ENCODE measurements at regions not wholly inside any gene's neighbourhood (a gene's known extent, or its start where the extent isn't known, plus 50 kb on each side); places are given as distances from the start of the nearest gene placed in this dataset.
"Not testable (repeated sequence)": the region's sequence is repeated elsewhere in the genome, so short reads cannot be mapped to it uniquely, and the experiment has no call there.

GRCh38 chr10:120097766-120098165 lies 205.2 kb downstream of the SEC23IP start:
- TF ChIP-seq CTCF (IDR thresholded peaks at IDR 0.05; ENCODE audit: low read depth, low read length), result no peak

GRCh38 chr10:120098232-120098930 lies 205.9 kb downstream of the SEC23IP start:
- H3K4me3 ChIP-seq (ENCODE audit: low read depth, low read length), result no peak overlapping the region

More at GRCh38 chr10:120097766-120098165, 205.2 kb downstream of the SEC23IP start:
- no peak overlapping the region for H3K4me3 ChIP-seq (ENCODE audit: low read depth, low read length)

GRCh38 chr10:120103738-120104560 lies 211.4 kb downstream of the SEC23IP start:
- no peak overlapping the region for H3K4me3 ChIP-seq (ENCODE audit: low read depth, low read length)
- no peak for TF ChIP-seq CTCF (IDR thresholded peaks at IDR 0.05; ENCODE audit: low read depth, low read length)

More at GRCh38 chr10:120098232-120098930, 205.9 kb downstream of the SEC23IP start:
- TF ChIP-seq CTCF (IDR thresholded peaks at IDR 0.05; ENCODE audit: low read depth, low read length), result no peak

- TF ChIP-seq CTCF (IDR thresholded peaks at IDR 0.05; ENCODE audit: low read depth, low read length), result no peak
- H3K4me3 ChIP-seq (ENCODE audit: low read depth, low read length), result no peak overlapping the region
These were observed 212.5 kb downstream of the SEC23IP start for GRCh38 chr10:120105001-120105400.

- no peak overlapping the region for H3K4me3 ChIP-seq (ENCODE audit: low read depth, low read length)
- no peak for TF ChIP-seq CTCF (IDR thresholded peaks at IDR 0.05; ENCODE audit: low read depth, low read length)
These were observed 213.0 kb downstream of the SEC23IP start for GRCh38 chr10:120105492-120105891.

- no peak for TF ChIP-seq CTCF (IDR thresholded peaks at IDR 0.05; ENCODE audit: low read depth, low read length)
- no peak overlapping the region for H3K4me3 ChIP-seq (ENCODE audit: low read depth, low read length)
These were observed 216.4 kb downstream of the SEC23IP start for GRCh38 chr10:120108916-120109315.

- H3K4me3 ChIP-seq (ENCODE audit: low read depth, low read length), result not testable (repeated sequence)
These were observed 217.2 kb downstream of the SEC23IP start for GRCh38 chr10:120109725-120110124.

Data from WI38 (cell line).